HEK293T (cell line): ENCODE measurements at regions not wholly inside any gene's neighbourhood (a gene's known extent, or its start where the extent isn't known, plus 50 kb on each side); places are given as distances from the start of the nearest gene placed in this dataset.

ENCODE experiments used
- BHLHE40 ChIP-seq: fragments of 450-650 bp; IDR thresholded peaks from 2 replicates; pipeline ENCODE4 v1.6.1; 2016; ENCODE audit warnings: mild to moderate bottlenecking, moderate library complexity, borderline replicate concordance
- CTBP1 ChIP-seq: fragments of 450-650 bp; IDR thresholded peaks from 2 replicates; pipeline ENCODE4 v1.6.1; 2016; ENCODE audit warnings: borderline replicate concordance
- FOXM1 ChIP-seq: fragments of 450-650 bp; IDR thresholded peaks from 2 replicates; pipeline ENCODE4 v1.6.1; 2017; ENCODE audit warnings: mild to moderate bottlenecking, borderline replicate concordance
- HDGF ChIP-seq: fragments of 450-650 bp; IDR thresholded peaks from 2 replicates; pipeline ENCODE4 v1.6.1; 2017; ENCODE audit warnings: antibody characterized with exemption, borderline replicate concordance
- SP1 ChIP-seq: fragments of 450-650 bp; IDR thresholded peaks from 2 replicates; pipeline ENCODE4 v1.6.1; 2017
- ZNF384 ChIP-seq: fragments of 450-650 bp; IDR thresholded peaks from 2 replicates; pipeline ENCODE4 v1.6.1; 2016

DNA sequence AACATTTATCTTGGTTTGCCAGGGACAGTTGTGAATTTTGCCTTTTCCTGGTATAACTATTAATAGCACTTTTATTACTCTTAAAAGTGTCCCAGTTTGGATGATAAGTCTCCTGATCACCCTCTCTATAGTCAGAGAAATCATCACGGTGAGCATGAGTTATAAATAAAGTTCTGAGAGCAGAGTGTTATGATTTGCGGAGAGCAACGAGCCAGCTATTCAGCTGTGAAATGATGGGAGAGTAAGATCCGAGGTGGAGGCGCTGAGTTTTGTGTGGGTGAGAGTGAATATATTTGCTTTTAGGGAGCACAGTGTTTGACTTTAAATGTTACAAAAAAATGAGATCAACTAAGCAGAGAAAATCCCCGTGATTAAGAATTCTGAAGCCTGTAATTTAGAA is 179.6 kb downstream of the DSC3 start:
- no peak for TF ChIP-seq HDGF
- no peak for TF ChIP-seq ZNF384
- no peak for TF ChIP-seq SP1
- TF ChIP-seq CTBP1, result no peak
- no peak for TF ChIP-seq BHLHE40
- TF ChIP-seq FOXM1, result no peak
